OCI-LY3 (cell line): ENCODE measurements at regions not wholly inside any gene's neighbourhood (a gene's known extent, or its start where the extent isn't known, plus 50 kb on each side); places are given as distances from the start of the nearest gene placed in this dataset.

Experiments
- EZH2phosphoT487 ChIP-seq: fragments of 200-600 bp; shearing (Covaris generic); IDR thresholded peaks from 2 replicates; pipeline ENCODE4 v1.6.1; 2018; ENCODE audit warnings: antibody characterized with exemption, mixed run types, low read depth
- TF ChIP-seq, protein P1 (sequence below): fragments of 200-600, 300-600 bp; sonication (generic); IDR thresholded peaks from 2 replicates; pipeline ENCODE4 v1.5.1; 2014; ENCODE audit warnings: antibody characterized with exemption, low read length, low read depth

DNA sequence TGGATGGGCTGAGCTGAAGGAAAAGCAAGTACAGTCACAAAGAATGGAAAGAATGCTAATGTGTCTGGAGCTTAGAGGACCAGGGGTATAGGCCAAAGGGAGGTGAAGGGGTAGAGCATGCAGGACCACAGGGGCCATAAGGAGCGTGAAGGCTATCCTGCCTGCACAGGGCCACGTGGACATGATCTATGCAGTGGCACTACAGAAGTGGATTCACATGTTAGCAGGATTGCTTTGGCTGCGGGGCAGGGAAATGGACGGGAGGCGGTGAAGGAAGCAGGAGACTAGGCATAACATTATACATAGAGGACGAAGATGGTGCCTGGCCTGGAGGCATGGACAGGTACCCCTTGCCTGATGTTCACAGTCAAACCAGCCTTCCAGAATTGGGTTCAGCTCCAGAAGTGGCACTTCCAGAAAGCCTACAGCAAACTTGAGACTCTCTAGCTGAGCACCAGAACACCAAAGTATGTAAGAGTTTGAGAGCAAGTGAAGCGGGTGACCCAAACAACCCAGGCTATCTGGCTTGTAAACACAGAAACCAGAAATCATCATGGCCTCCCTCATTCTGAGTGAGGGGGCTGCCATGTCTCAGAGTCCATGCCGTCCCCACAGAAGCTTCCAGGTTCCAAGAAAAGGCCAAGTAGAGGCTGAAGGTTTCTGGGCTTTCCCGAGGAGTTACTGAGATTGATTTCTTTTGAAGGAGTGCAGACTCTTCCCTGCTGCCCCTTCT, 135.5 kb upstream of the JUN start:
- TF ChIP-seq, protein P1, sequence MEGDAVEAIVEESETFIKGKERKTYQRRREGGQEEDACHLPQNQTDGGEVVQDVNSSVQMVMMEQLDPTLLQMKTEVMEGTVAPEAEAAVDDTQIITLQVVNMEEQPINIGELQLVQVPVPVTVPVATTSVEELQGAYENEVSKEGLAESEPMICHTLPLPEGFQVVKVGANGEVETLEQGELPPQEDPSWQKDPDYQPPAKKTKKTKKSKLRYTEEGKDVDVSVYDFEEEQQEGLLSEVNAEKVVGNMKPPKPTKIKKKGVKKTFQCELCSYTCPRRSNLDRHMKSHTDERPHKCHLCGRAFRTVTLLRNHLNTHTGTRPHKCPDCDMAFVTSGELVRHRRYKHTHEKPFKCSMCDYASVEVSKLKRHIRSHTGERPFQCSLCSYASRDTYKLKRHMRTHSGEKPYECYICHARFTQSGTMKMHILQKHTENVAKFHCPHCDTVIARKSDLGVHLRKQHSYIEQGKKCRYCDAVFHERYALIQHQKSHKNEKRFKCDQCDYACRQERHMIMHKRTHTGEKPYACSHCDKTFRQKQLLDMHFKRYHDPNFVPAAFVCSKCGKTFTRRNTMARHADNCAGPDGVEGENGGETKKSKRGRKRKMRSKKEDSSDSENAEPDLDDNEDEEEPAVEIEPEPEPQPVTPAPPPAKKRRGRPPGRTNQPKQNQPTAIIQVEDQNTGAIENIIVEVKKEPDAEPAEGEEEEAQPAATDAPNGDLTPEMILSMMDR, result no peak
- TF ChIP-seq EZH2phosphoT487, result no peak
